ENCODE measurements at regions not wholly inside any gene's neighbourhood (a gene's known extent, or its start where the extent isn't known, plus 50 kb on each side); places are given as distances from the start of the nearest gene placed in this dataset.

DNA sequence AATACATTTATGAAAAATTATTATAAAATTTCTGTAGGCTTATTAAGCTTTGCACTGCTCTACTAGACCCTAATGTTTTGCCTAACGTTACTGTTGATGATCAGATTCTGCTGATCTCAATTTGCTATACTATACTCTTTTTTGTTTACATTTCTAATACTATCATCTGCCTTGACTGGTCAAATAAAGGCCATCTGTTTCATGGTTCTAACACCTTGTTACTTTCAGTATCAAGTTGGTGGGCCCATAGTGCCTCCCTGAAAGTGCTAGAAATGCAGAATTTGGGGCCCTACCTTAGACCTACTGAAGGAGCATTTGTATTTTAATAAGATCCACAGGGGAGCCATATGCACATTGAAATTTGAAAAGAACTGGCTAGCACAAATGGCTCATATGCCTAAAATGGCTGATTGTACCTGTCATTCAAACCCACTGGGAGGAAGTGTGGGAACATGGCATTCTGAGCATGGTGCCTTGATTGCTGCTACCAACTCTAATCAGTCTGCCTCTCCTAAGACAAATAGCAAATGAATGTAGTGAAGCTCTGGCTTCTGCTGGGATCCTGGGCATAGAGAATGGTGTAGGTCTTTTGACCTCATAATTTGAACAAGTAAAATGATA, 199.1 kb upstream of the BTBD3 start:
- DNase-seq: no peak
- no peaks in the 10 kb centered on the region for H3K36me3 ChIP-seq (ENCODE audit: low read depth)
- H4K20me1 ChIP-seq (ENCODE audit: insufficient read depth): no peaks in the 10 kb centered on the region
- ChIA-PET CTCF (no interaction called here), POLR2A (ENCODE audit: unreplicated experiment) (no interaction called here)
- no peak overlapping the region for H3K27ac ChIP-seq
- no peaks in the 10 kb centered on the region for H3F3A ChIP-seq (ENCODE audit: insufficient read depth, low read depth)
- BruUV-seq (replicated peaks): no TSS peak
- no peak overlapping the region for H3K4me3 ChIP-seq
- intact Hi-C loops (cut with micrococcal nuclease; ENCODE audit: unreplicated experiment): no loop called here
- H3K4me1 ChIP-seq (replicated peaks; ENCODE audit: insufficient read depth): no peaks in the 10 kb centered on the region
- H3K27me3 ChIP-seq (ENCODE audit: insufficient read depth, low read depth): no peaks in the 10 kb centered on the region
- no peaks in the 10 kb centered on the region for H3K9me2 ChIP-seq (ENCODE audit: insufficient read depth)
- TF ChIP-seq EZH2 (IDR thresholded peaks at IDR 0.05; ENCODE audit: low read depth) (no peak), CTCF (conservative IDR thresholded peaks at IDR 0.05) (no peak)
- H3K79me2 ChIP-seq (ENCODE audit: low read depth): no peaks in the 10 kb centered on the region
- no peak overlapping the region for H3K4me2 ChIP-seq
- no peaks in the 10 kb centered on the region for H3K9me3 ChIP-seq (ENCODE audit: insufficient read depth, low read depth)
- no peak overlapping the region for H2AFZ ChIP-seq

- Histone ChIP-seq H3K27me3 (ENCODE audit: insufficient read depth, low read depth) (no peaks in the 10 kb centered on the region), H3F3A (ENCODE audit: insufficient read depth, low read depth) (no peaks in the 10 kb centered on the region)
Observed at GRCh38 chr20:11719153-11719552, 198.5 kb upstream of the BTBD3 start.

DNA sequence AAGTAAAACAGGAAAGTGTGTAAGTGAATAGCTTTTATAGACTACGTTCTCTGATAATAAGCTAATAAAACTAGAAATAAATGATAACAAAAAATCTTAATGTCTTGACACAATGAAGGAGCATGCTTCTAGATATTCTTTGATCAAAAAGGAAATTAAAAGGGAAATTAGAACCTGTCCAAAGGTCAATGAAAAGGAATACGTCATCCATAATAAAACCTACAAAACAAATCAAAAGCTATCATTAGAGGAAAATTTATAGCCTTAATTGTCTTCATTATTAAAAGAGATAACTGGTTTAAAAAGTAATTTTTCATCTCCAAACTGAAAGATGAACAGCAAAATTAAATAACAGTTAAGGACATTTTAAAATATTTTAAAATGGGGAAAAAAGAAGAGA, 196.3 kb upstream of the BTBD3 start:
- H2AFZ ChIP-seq: no peak overlapping the region
- H3K79me2 ChIP-seq (ENCODE audit: low read depth): no peaks in the 10 kb centered on the region
- H3K4me1 ChIP-seq (replicated peaks; ENCODE audit: insufficient read depth): no peaks in the 10 kb centered on the region
- POLR2A ChIA-PET (ENCODE audit: unreplicated experiment): no interaction called here
- no peaks in the 10 kb centered on the region for H3K27me3 ChIP-seq (ENCODE audit: insufficient read depth, low read depth)
- H3K9me2 ChIP-seq (ENCODE audit: insufficient read depth): no peaks in the 10 kb centered on the region
- H3F3A ChIP-seq (ENCODE audit: insufficient read depth, low read depth): no peaks in the 10 kb centered on the region
- H3K9me3 ChIP-seq (ENCODE audit: insufficient read depth, low read depth): no peaks in the 10 kb centered on the region
- no peak overlapping the region for H3K4me2 ChIP-seq
- TF ChIP-seq CTCF (conservative IDR thresholded peaks at IDR 0.05): no peak
- TF ChIP-seq EZH2 (IDR thresholded peaks at IDR 0.05; ENCODE audit: low read depth): no peak
- H3K27ac ChIP-seq: no peak overlapping the region
- H4K20me1 ChIP-seq (ENCODE audit: insufficient read depth): no peaks in the 10 kb centered on the region
- no peaks in the 10 kb centered on the region for H3K36me3 ChIP-seq (ENCODE audit: low read depth)
- CTCF ChIA-PET: no interaction called here
- intact Hi-C loops (cut with micrococcal nuclease; ENCODE audit: unreplicated experiment): no loop called here
- no peak for DNase-seq
- H3K4me3 ChIP-seq: no peak overlapping the region
- no TSS peak for BruUV-seq (replicated peaks)

More at GRCh38 chr20:11719153-11719552, 198.5 kb upstream of the BTBD3 start:
- no peaks in the 10 kb centered on the region for H4K20me1 ChIP-seq (ENCODE audit: insufficient read depth)
- no peaks in the 10 kb centered on the region for H3K36me3 ChIP-seq (ENCODE audit: low read depth)
- H2AFZ ChIP-seq: no peak overlapping the region
- intact Hi-C loops (cut with micrococcal nuclease; ENCODE audit: unreplicated experiment): no loop called here
- no peak for DNase-seq
- no TSS peak for BruUV-seq (replicated peaks)
- ChIA-PET POLR2A (ENCODE audit: unreplicated experiment) (no interaction called here), CTCF (no interaction called here)
- H3K9me2 ChIP-seq (ENCODE audit: insufficient read depth): no peaks in the 10 kb centered on the region
- no peak overlapping the region for H3K4me3 ChIP-seq
- no peaks in the 10 kb centered on the region for H3K9me3 ChIP-seq (ENCODE audit: insufficient read depth, low read depth)
- TF ChIP-seq EZH2 (IDR thresholded peaks at IDR 0.05; ENCODE audit: low read depth): no peak
- TF ChIP-seq CTCF (conservative IDR thresholded peaks at IDR 0.05): no peak
- no peaks in the 10 kb centered on the region for H3K4me1 ChIP-seq (replicated peaks; ENCODE audit: insufficient read depth)
- H3K27ac ChIP-seq: no peak overlapping the region
- no peak overlapping the region for H3K4me2 ChIP-seq
- no peaks in the 10 kb centered on the region for H3K79me2 ChIP-seq (ENCODE audit: low read depth)
